OCI-LY3 (cell line): ENCODE measurements at regions not wholly inside any gene's neighbourhood (a gene's known extent, or its start where the extent isn't known, plus 50 kb on each side); places are given as distances from the start of the nearest gene placed in this dataset.

Experiments
- H2AFZ ChIP-seq: fragments of 200-600, 300-600 bp; shearing (Covaris generic); 2 replicates; pipeline ENCODE4 v1.6.0; 2014; ENCODE audit warnings: antibody characterized with exemption, low read depth, low read length
- H3K27ac ChIP-seq: fragments of 200-600, 300-600 bp; sonication (generic); 2 replicates; pipeline ENCODE4 v1.5.1; 2014; ENCODE audit warnings: mild to moderate bottlenecking, low read length, moderate library complexity, mixed read lengths
- H3K27me3 ChIP-seq: fragments of 200-600, 300-600 bp; sonication (generic); 2 replicates; pipeline ENCODE4 v1.6.1; 2014; ENCODE audit warnings: low read depth, low read length, mixed read lengths
- H3K36me3 ChIP-seq: fragments of 200-600, 300-600 bp; sonication (generic); replicated peaks from 2 replicates; pipeline ENCODE3; 2014; ENCODE audit warnings: low read depth, low read length, mixed read lengths
- H3K4me1 ChIP-seq: fragments of 300-600, 200-600 bp; sonication (generic); 2 replicates; pipeline ENCODE4 v1.6.1; 2014; ENCODE audit warnings: low read length, mixed read lengths
- H3K4me2 ChIP-seq: fragments of 200-600, 300-600 bp; sonication (generic); 2 replicates; pipeline ENCODE4 v1.6.1; 2014; ENCODE audit warnings: low read length, mixed read lengths
- H3K4me3 ChIP-seq: fragments of 300-600, 200-600 bp; sonication (generic); 2 replicates; pipeline ENCODE4 v1.5.1; 2014; ENCODE audit warnings: antibody characterized with exemption, mild to moderate bottlenecking, low read length, moderate library complexity
- H3K79me2 ChIP-seq: fragments of 300-600, 200-600 bp; shearing (Covaris generic); 2 replicates; pipeline ENCODE4 v1.6.1; 2014; ENCODE audit warnings: mild to moderate bottlenecking, low read length, mixed read lengths
- H3K9ac ChIP-seq: fragments of 300-600, 200-600 bp; shearing (Covaris generic); 2 replicates; pipeline ENCODE4 v1.6.0; 2014; ENCODE audit warnings: mild to moderate bottlenecking, low read length, moderate library complexity
- H3K9me3 ChIP-seq: fragments of 200-600, 300-600 bp; shearing (Covaris generic); 2 replicates; pipeline ENCODE4 v1.6.1; 2014; ENCODE audit warnings: low read length, mixed read lengths; ENCODE audit not compliant: insufficient read depth
- H4K20me1 ChIP-seq: fragments of 200-600, 300-600 bp; sonication (generic); 2 replicates; pipeline ENCODE4 v1.6.1; 2016; ENCODE audit warnings: low read length, mixed read lengths; ENCODE audit not compliant: insufficient read depth
- CTCF ChIP-seq: fragments of 200-600, 300-600 bp; sonication (generic); IDR thresholded peaks from 2 replicates; pipeline ENCODE4 v1.5.1; 2014; ENCODE audit warnings: antibody characterized with exemption, low read length, low read depth
- EZH2phosphoT487 ChIP-seq: fragments of 200-600 bp; shearing (Covaris generic); IDR thresholded peaks from 2 replicates; pipeline ENCODE4 v1.6.1; 2018; ENCODE audit warnings: antibody characterized with exemption, mixed run types, low read depth

- Histone ChIP-seq H2AFZ (no peak overlapping the region), H3K36me3 (no peaks in the 10 kb centered on the region)
- TF ChIP-seq CTCF: no peak
- no peak for TF ChIP-seq EZH2phosphoT487
Observed at GRCh38 chr14:87312894-87313205, 680.1 kb downstream of the GALC start.

GRCh38 chr14:87312169-87312893 is 680.7 kb downstream of the GALC start:
- Histone ChIP-seq H3K4me1 (no peaks in the 10 kb centered on the region), H3K79me2 (no peaks in the 10 kb centered on the region), H3K27ac (no peak overlapping the region), H3K9ac (no peak overlapping the region), H3K4me2 (no peak overlapping the region), H4K20me1 (no peaks in the 10 kb centered on the region), H3K4me3 (no peak overlapping the region), H3K27me3 (no peaks in the 10 kb centered on the region), H3K36me3 (no peaks in the 10 kb centered on the region), H2AFZ (no peak overlapping the region), H3K9me3 (no peaks in the 10 kb centered on the region)
- TF ChIP-seq CTCF: no peak

More at GRCh38 chr14:87312894-87313205, 680.1 kb downstream of the GALC start:
- H3K4me2 ChIP-seq: no peak overlapping the region
- H3K9ac ChIP-seq: no peak overlapping the region
- H3K4me1 ChIP-seq: no peaks in the 10 kb centered on the region
- H3K9me3 ChIP-seq: no peaks in the 10 kb centered on the region
- H3K79me2 ChIP-seq: no peaks in the 10 kb centered on the region
- H3K27ac ChIP-seq: no peak overlapping the region
- H4K20me1 ChIP-seq: no peaks in the 10 kb centered on the region
- no peaks in the 10 kb centered on the region for H3K27me3 ChIP-seq
- H3K4me3 ChIP-seq: no peak overlapping the region

GRCh38 chr14:87309557-87309956 is 683.4 kb downstream of the GALC start:
- no peaks in the 10 kb centered on the region for H3K79me2 ChIP-seq
- H3K4me3 ChIP-seq: no peak overlapping the region
- no peaks in the 10 kb centered on the region for H3K36me3 ChIP-seq
- no peaks in the 10 kb centered on the region for H3K4me1 ChIP-seq
- H4K20me1 ChIP-seq: no peaks in the 10 kb centered on the region
- no peak overlapping the region for H3K9ac ChIP-seq
- no peak overlapping the region for H2AFZ ChIP-seq
- H3K9me3 ChIP-seq: no peaks in the 10 kb centered on the region
- no peak overlapping the region for H3K27ac ChIP-seq
- TF ChIP-seq CTCF: no peak
- no peak for TF ChIP-seq EZH2phosphoT487
- no peak overlapping the region for H3K4me2 ChIP-seq
- H3K27me3 ChIP-seq: no peaks in the 10 kb centered on the region

- Histone ChIP-seq H3K4me1 (peaks cover 8% of the 10 kb centered on the region), H3K36me3 (no peaks in the 10 kb centered on the region), H3K4me3 (no peak overlapping the region), H2AFZ (no peak overlapping the region), H3K9me3 (no peaks in the 10 kb centered on the region), H4K20me1 (no peaks in the 10 kb centered on the region), H3K27me3 (no peaks in the 10 kb centered on the region), H3K27ac (no peak overlapping the region), H3K9ac (no peak overlapping the region), H3K4me2 (no peak overlapping the region), H3K79me2 (no peaks in the 10 kb centered on the region)
- no peak for TF ChIP-seq EZH2phosphoT487
- no peak for TF ChIP-seq CTCF
Observed at GRCh38 chr14:87306409-87307168, 686.4 kb downstream of the GALC start.
